H1 (cell line): ENCODE measurements at regions not wholly inside any gene's neighbourhood (a gene's known extent, or its start where the extent isn't known, plus 50 kb on each side); places are given as distances from the start of the nearest gene placed in this dataset.

ENCODE experiments used
- BCL11A ChIP-seq, 2 experiments: IDR thresholded peaks; one replicate each; pipeline ENCODE4 v1.6.1; 2011; ENCODE audit warnings: low read depth in 2 of 2, low read length in 2 of 2, mild to moderate bottlenecking in 2 of 2
- CBX5 ChIP-seq: fragments of 300-800, 300-1000 bp; sonication (generic); IDR thresholded peaks from 2 replicates; pipeline ENCODE4 v1.7.1; 2016; ENCODE audit warnings: antibody characterized with exemption, low read length, low read depth
- CHD2 ChIP-seq: IDR thresholded peaks from 2 replicates; pipeline ENCODE4 v1.6.1; 2012; ENCODE audit warnings: low read length, improper control_type of control experiment
- JUND ChIP-seq: IDR thresholded peaks from 2 replicates; pipeline ENCODE4 v1.6.1; 2011; ENCODE audit warnings: mild to moderate bottlenecking, improper control_type of control experiment, low read length
- MAFK ChIP-seq: IDR thresholded peaks from 2 replicates; pipeline ENCODE4 v1.6.1; 2012; ENCODE audit warnings: low read depth, mild to moderate bottlenecking, improper control_type of control experiment, low read length
- TAF1 ChIP-seq: IDR thresholded peaks from 2 replicates; pipeline ENCODE4 v1.6.1; 2011; ENCODE audit warnings: mild to moderate bottlenecking, low read depth, low read length
- USF2 ChIP-seq: IDR thresholded peaks from 2 replicates; pipeline ENCODE4 v1.6.1; 2011; ENCODE audit warnings: low read length, improper control_type of control experiment
- TF ChIP-seq, protein P1 (sequence below): fragments of 300-600 bp; sonication (generic); IDR thresholded peaks from 2 replicates; pipeline ENCODE4 v1.7.1; 2012; ENCODE audit warnings: low read length, moderate library complexity, mild to moderate bottlenecking, inconsistent platforms; ENCODE audit not compliant: insufficient replicate concordance

- TF ChIP-seq, protein P1, sequence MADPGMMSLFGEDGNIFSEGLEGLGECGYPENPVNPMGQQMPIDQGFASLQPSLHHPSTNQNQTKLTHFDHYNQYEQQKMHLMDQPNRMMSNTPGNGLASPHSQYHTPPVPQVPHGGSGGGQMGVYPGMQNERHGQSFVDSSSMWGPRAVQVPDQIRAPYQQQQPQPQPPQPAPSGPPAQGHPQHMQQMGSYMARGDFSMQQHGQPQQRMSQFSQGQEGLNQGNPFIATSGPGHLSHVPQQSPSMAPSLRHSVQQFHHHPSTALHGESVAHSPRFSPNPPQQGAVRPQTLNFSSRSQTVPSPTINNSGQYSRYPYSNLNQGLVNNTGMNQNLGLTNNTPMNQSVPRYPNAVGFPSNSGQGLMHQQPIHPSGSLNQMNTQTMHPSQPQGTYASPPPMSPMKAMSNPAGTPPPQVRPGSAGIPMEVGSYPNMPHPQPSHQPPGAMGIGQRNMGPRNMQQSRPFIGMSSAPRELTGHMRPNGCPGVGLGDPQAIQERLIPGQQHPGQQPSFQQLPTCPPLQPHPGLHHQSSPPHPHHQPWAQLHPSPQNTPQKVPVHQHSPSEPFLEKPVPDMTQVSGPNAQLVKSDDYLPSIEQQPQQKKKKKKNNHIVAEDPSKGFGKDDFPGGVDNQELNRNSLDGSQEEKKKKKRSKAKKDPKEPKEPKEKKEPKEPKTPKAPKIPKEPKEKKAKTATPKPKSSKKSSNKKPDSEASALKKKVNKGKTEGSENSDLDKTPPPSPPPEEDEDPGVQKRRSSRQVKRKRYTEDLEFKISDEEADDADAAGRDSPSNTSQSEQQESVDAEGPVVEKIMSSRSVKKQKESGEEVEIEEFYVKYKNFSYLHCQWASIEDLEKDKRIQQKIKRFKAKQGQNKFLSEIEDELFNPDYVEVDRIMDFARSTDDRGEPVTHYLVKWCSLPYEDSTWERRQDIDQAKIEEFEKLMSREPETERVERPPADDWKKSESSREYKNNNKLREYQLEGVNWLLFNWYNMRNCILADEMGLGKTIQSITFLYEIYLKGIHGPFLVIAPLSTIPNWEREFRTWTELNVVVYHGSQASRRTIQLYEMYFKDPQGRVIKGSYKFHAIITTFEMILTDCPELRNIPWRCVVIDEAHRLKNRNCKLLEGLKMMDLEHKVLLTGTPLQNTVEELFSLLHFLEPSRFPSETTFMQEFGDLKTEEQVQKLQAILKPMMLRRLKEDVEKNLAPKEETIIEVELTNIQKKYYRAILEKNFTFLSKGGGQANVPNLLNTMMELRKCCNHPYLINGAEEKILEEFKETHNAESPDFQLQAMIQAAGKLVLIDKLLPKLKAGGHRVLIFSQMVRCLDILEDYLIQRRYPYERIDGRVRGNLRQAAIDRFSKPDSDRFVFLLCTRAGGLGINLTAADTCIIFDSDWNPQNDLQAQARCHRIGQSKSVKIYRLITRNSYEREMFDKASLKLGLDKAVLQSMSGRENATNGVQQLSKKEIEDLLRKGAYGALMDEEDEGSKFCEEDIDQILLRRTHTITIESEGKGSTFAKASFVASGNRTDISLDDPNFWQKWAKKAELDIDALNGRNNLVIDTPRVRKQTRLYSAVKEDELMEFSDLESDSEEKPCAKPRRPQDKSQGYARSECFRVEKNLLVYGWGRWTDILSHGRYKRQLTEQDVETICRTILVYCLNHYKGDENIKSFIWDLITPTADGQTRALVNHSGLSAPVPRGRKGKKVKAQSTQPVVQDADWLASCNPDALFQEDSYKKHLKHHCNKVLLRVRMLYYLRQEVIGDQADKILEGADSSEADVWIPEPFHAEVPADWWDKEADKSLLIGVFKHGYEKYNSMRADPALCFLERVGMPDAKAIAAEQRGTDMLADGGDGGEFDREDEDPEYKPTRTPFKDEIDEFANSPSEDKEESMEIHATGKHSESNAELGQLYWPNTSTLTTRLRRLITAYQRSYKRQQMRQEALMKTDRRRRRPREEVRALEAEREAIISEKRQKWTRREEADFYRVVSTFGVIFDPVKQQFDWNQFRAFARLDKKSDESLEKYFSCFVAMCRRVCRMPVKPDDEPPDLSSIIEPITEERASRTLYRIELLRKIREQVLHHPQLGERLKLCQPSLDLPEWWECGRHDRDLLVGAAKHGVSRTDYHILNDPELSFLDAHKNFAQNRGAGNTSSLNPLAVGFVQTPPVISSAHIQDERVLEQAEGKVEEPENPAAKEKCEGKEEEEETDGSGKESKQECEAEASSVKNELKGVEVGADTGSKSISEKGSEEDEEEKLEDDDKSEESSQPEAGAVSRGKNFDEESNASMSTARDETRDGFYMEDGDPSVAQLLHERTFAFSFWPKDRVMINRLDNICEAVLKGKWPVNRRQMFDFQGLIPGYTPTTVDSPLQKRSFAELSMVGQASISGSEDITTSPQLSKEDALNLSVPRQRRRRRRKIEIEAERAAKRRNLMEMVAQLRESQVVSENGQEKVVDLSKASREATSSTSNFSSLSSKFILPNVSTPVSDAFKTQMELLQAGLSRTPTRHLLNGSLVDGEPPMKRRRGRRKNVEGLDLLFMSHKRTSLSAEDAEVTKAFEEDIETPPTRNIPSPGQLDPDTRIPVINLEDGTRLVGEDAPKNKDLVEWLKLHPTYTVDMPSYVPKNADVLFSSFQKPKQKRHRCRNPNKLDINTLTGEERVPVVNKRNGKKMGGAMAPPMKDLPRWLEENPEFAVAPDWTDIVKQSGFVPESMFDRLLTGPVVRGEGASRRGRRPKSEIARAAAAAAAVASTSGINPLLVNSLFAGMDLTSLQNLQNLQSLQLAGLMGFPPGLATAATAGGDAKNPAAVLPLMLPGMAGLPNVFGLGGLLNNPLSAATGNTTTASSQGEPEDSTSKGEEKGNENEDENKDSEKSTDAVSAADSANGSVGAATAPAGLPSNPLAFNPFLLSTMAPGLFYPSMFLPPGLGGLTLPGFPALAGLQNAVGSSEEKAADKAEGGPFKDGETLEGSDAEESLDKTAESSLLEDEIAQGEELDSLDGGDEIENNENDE = no peak
- TF ChIP-seq TAF1 = no peak
- TF ChIP-seq JUND = no peak
- TF ChIP-seq MAFK = no peak
- no peak for TF ChIP-seq CHD2
- TF ChIP-seq BCL11A (IDR thresholded peaks at IDR 0.05; ENCODE audit: low read depth in 2 of 2, low read length in 2 of 2) = no peak
- no peak for TF ChIP-seq CBX5
- no peak for TF ChIP-seq USF2
These were observed 158.6 kb downstream of the AXIN2 start (continued) for GRCh38 chr17:65402513-65403496.
